H1 (cell line): ENCODE measurements at regions not wholly inside any gene's neighbourhood (a gene's known extent, or its start where the extent isn't known, plus 50 kb on each side); places are given as distances from the start of the nearest gene placed in this dataset.

ENCODE experiments used
- CTCF ChIA-PET: fragments of 300-600 bp; sonication (Branson Sonifier 250); formaldehyde crosslinking; loops from one replicate; lab custom pipeline; 2021; ENCODE audit not compliant: partially characterized antibody; lab: Charles Lee
- POLR2A ChIA-PET: fragments of 300-600 bp; sonication (Branson Sonifier 250); formaldehyde crosslinking; loops from one replicate; lab custom pipeline; 2021; ENCODE audit warnings: inconsistent platforms; ENCODE audit not compliant: partially characterized antibody; lab: Charles Lee
- DNase-seq, 2 experiments: peaks; one replicate each; pipeline versions ENCODE4 v3.0.0 to v3.0.0-alpha.2; 2010 to 2022; ENCODE audit warnings: low spot score in 2 of 2, low read depth in 1 of 2, mixed read lengths in 1 of 2
- FAIRE-seq: peaks from 2 replicates; lab custom pipeline; 2011; peaks lifted over from hg19 to GRCh38; lab: Jason Lieb, UNC
- H2AFZ ChIP-seq: 2 replicates; pipeline ENCODE4 v1.8.1; 2012; ENCODE audit warnings: low read length, inconsistent platforms
- H2AK5ac ChIP-seq: 2 replicates; pipeline ENCODE4 v1.6.1; 2013; ENCODE audit warnings: low read depth, low read length
- H2BK120ac ChIP-seq: replicated peaks from 2 replicates; pipeline ENCODE3; 2013; ENCODE audit warnings: low read depth, low read length, inconsistent platforms
- H2BK12ac ChIP-seq: 2 replicates; pipeline ENCODE4 v1.6.1; 2013; ENCODE audit warnings: low read depth, low read length
- H2BK15ac ChIP-seq: 2 replicates; pipeline ENCODE4 v1.6.1; 2013; ENCODE audit warnings: low read length
- H2BK20ac ChIP-seq: 2 replicates; pipeline ENCODE4 v1.6.1; 2013; ENCODE audit warnings: low read length
- H2BK5ac ChIP-seq: 2 replicates; pipeline ENCODE4 v1.6.1; 2013; ENCODE audit warnings: low read depth, low read length
- H3K14ac ChIP-seq: 2 replicates; pipeline ENCODE4 v1.6.1; 2013; ENCODE audit warnings: inconsistent platforms; ENCODE audit not compliant: insufficient read length
- H3K18ac ChIP-seq: 2 replicates; pipeline ENCODE4 v1.6.1; 2013; ENCODE audit warnings: low read length; ENCODE audit errors: extremely low read depth
- H3K23ac ChIP-seq: 2 replicates; pipeline ENCODE4 v1.6.1; 2013; ENCODE audit warnings: inconsistent platforms; ENCODE audit not compliant: insufficient read length
- H3K23me2 ChIP-seq: 2 replicates; pipeline ENCODE4 v1.6.1; 2013; ENCODE audit warnings: low read depth, low read length
- H3K27ac ChIP-seq: 2 replicates; pipeline ENCODE4 v1.6.1; 2011; ENCODE audit warnings: low read depth, low read length, inconsistent platforms
- H3K27me3 ChIP-seq, 4 experiments: replicated peaks in 1 of 4; 1 replicate in 1 of 4; 2 replicates in 3 of 4; pipeline versions ENCODE4 v1.6.1 to v1.8.1; 2011 to 2013; ENCODE audit warnings: low read length in 3 of 4, mild to moderate bottlenecking in 3 of 4, inconsistent platforms in 2 of 4, mixed read lengths in 2 of 4, moderate library complexity in 1 of 4; ENCODE audit not compliant: control insufficient read depth in 3 of 4, insufficient read depth in 3 of 4; ENCODE audit errors: extremely low read depth in 1 of 4
- H3K36me3 ChIP-seq, 4 experiments: 2 replicates each; pipeline versions ENCODE4 v1.6.1 to v1.8.1; 2011 to 2013; ENCODE audit warnings: mild to moderate bottlenecking in 4 of 4, low read length in 3 of 4, moderate library complexity in 2 of 4, control low read depth in 1 of 4, inconsistent platforms in 1 of 4; ENCODE audit not compliant: insufficient read depth in 4 of 4, control insufficient read depth in 2 of 4
- H3K4ac ChIP-seq: replicated peaks from 2 replicates; pipeline ENCODE3; 2013; ENCODE audit warnings: low read length, low read depth, mixed read lengths, inconsistent platforms; ENCODE audit not compliant: insufficient read length
- H3K4me1 ChIP-seq, 4 experiments: replicated peaks in 1 of 4; 1 replicate in 1 of 4; 2 replicates in 3 of 4; pipeline versions ENCODE4 v1.6.1 to v1.8.1; 2011 to 2013; ENCODE audit warnings: low read length in 3 of 4, inconsistent platforms in 2 of 4, mixed read lengths in 1 of 4; ENCODE audit not compliant: insufficient read depth in 4 of 4, control insufficient read depth in 3 of 4
- H3K4me2 ChIP-seq, 2 experiments: 2 replicates each; pipeline versions ENCODE4 v1.6.1 to v1.8.1; 2011 to 2013; ENCODE audit warnings: low read depth in 2 of 2, low read length in 2 of 2, control low read depth in 1 of 2, inconsistent platforms in 1 of 2, mild to moderate bottlenecking in 1 of 2; ENCODE audit not compliant: insufficient read depth in 1 of 2
- H3K4me3 ChIP-seq, 4 experiments: fragments of 200-600, 300-600 bp in 1 of 4; sonication (generic), shearing (Covaris generic), sonication (Bioruptor Twin) in 1 of 4; 2 replicates each; pipeline versions ENCODE4 v1.5.1 to v1.8.1; 2011 to 2016; ENCODE audit warnings: low read length in 4 of 4, low read depth in 3 of 4, control low read depth in 2 of 4, inconsistent platforms in 2 of 4, mild to moderate bottlenecking in 2 of 4, mixed read lengths in 1 of 4, moderate library complexity in 1 of 4; ENCODE audit not compliant: insufficient read depth in 2 of 4; ENCODE audit errors: extremely low read depth in 1 of 4
- H3K56ac ChIP-seq: replicated peaks from 2 replicates; pipeline ENCODE3; 2013; ENCODE audit warnings: low read depth, mild to moderate bottlenecking, mixed read lengths, low read length, inconsistent platforms; ENCODE audit not compliant: insufficient read length
- H3K79me1 ChIP-seq: 2 replicates; pipeline ENCODE4 v1.6.1; 2013; ENCODE audit warnings: low read depth, low read length, control low read depth
- H3K79me2 ChIP-seq, 2 experiments: 2 replicates each; pipeline versions ENCODE4 v1.6.1 to v1.8.1; 2012 to 2013; ENCODE audit warnings: low read length in 2 of 2, mild to moderate bottlenecking in 2 of 2, inconsistent platforms in 1 of 2; ENCODE audit not compliant: insufficient read depth in 2 of 2, control insufficient read depth in 1 of 2
- H3K9ac ChIP-seq, 4 experiments: replicated peaks in 1 of 4; 1 replicate in 1 of 4; 2 replicates in 3 of 4; pipeline versions ENCODE4 v1.6.1 to v1.8.1; 2011 to 2013; ENCODE audit warnings: low read depth in 3 of 4, low read length in 3 of 4, control low read depth in 2 of 4, mild to moderate bottlenecking in 2 of 4, moderate library complexity in 2 of 4, inconsistent platforms in 1 of 4; ENCODE audit errors: extremely low read depth in 1 of 4
- H3K9me3 ChIP-seq, 2 experiments: 2 replicates each; pipeline versions ENCODE4 v1.6.1 to v1.8.1; 2012 to 2013; ENCODE audit warnings: mild to moderate bottlenecking in 2 of 2, moderate library complexity in 2 of 2, control low read depth in 1 of 2, inconsistent platforms in 1 of 2, low read depth in 1 of 2, low read length in 1 of 2, mixed read lengths in 1 of 2; ENCODE audit not compliant: insufficient read depth in 2 of 2
- H4K20me1 ChIP-seq, 2 experiments: replicated peaks in 1 of 2; 2 replicates each; pipeline versions ENCODE3 to v1.8.1; 2011 to 2013; ENCODE audit warnings: inconsistent platforms in 2 of 2, low read length in 2 of 2, mild to moderate bottlenecking in 1 of 2; ENCODE audit not compliant: insufficient read depth in 2 of 2, control insufficient read depth in 1 of 2
- H4K5ac ChIP-seq: 2 replicates; pipeline ENCODE4 v1.6.1; 2013; ENCODE audit warnings: low read length, low read depth, mixed read lengths, inconsistent platforms; ENCODE audit not compliant: insufficient read length
- H4K8ac ChIP-seq: 2 replicates; pipeline ENCODE4 v1.8.0; 2013; ENCODE audit warnings: mild to moderate bottlenecking, moderate library complexity, low read length, inconsistent platforms; ENCODE audit not compliant: insufficient read depth; ENCODE audit errors: extremely low read depth
- H4K91ac ChIP-seq: replicated peaks from 2 replicates; pipeline ENCODE3; 2013; ENCODE audit warnings: low read length, mixed read lengths, inconsistent platforms; ENCODE audit not compliant: insufficient read length
- ASH2L ChIP-seq: fragments of 200-600, 300-600 bp; sonication (generic); IDR thresholded peaks from one replicate; pipeline ENCODE4 v1.7.1; 2017; ENCODE audit warnings: low read length
- CEBPB ChIP-seq: IDR thresholded peaks from 2 replicates; pipeline ENCODE4 v1.6.1; 2012; ENCODE audit warnings: low read depth, low read length
- RAD21 ChIP-seq, 2 experiments: IDR thresholded peaks in 1 of 2; conservative IDR thresholded peaks in 1 of 2; 2 replicates each; pipeline ENCODE4 v1.6.1; 2011; ENCODE audit warnings: low read depth in 2 of 2, low read length in 2 of 2, improper control_type of control experiment in 1 of 2, inconsistent platforms in 1 of 2, mild to moderate bottlenecking in 1 of 2, moderate library complexity in 1 of 2
- RFX5 ChIP-seq: IDR thresholded peaks from 2 replicates; pipeline ENCODE4 v1.6.1; 2011; ENCODE audit warnings: low read depth, low read length, improper control_type of control experiment, borderline replicate concordance
- WGBS, 2 experiments: shearing (Covaris generic) in 1 of 2; methylation state at CpG; one replicate each; pipeline versions ENCODE4 v1.1.6 to v1.1.7; 2013 to 2015; ENCODE audit warnings: low lambda C conversion rate in 2 of 2, mixed read lengths in 2 of 2, inconsistent platforms in 1 of 2, low coverage in 1 of 2, missing lambda C conversion rate in 1 of 2; ENCODE audit not compliant: insufficient replicate concordance in 2 of 2, insufficient coverage in 1 of 2, insufficient read length in 1 of 2; ENCODE audit errors: extremely low coverage in 1 of 2, missing lambda C conversion rate in 1 of 2; 5-methylcytosine and 5-hydroxymethylcytosine counted together
- TF ChIP-seq, protein P1 (sequence below): IDR thresholded peaks from 2 replicates; pipeline ENCODE4 v1.6.1; 2012; ENCODE audit warnings: inconsistent platforms
- TF ChIP-seq, protein P2 (sequence below), 3 experiments: IDR thresholded peaks; 1 replicate in 2 of 3; 2 replicates in 1 of 3; pipeline versions ENCODE4 v1.5.1 to v1.6.1; 2011; ENCODE audit warnings: low read length in 3 of 3, mild to moderate bottlenecking in 3 of 3, inconsistent platforms in 2 of 3, low read depth in 1 of 3, moderate library complexity in 1 of 3; ENCODE audit not compliant: insufficient read depth in 1 of 3; ENCODE audit errors: control extremely low read depth in 1 of 3

DNA sequence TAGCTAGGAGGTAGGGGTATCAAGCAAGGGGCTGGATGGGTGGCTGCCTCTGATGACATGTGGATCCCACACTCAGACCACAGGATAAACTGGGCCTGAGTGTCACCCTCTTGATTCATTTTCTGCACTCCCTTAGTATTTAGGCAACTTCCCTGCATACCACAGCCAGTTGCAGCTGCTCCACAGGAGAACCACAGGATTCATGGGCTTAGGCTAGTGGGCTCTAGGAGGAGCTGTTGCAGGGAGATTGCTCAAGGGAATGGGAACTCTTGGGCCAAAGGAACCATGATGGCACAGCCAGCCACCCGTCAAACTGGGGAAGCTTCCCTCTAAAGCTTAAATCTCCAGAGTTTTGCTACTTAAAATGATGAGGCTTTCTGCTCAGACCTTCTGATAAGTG, 269.7 kb upstream of the ASIC2 start:
- H2AK5ac ChIP-seq = no peak overlapping the region
- no peak overlapping the region for H3K14ac ChIP-seq
- POLR2A ChIA-PET = no interaction called here
- no peak overlapping the region for H3K18ac ChIP-seq
- H3K9ac ChIP-seq = no peak overlapping the region
- H3K4ac ChIP-seq = no peak overlapping the region
- H3K4me3 ChIP-seq = no peak overlapping the region
- DNase-seq (no peak), FAIRE-seq (peak; percentile 13)
- WGBS, 2 experiments = 94% methylated on average over 1 of the region's 1 CpG; no CpG with 5 or more reads in 1 of the 2 experiments
- no peak overlapping the region for H2BK5ac ChIP-seq
- no peaks in the 10 kb centered on the region for H3K36me3 ChIP-seq
- no peak for TF ChIP-seq ASH2L
- TF ChIP-seq, protein P1, sequence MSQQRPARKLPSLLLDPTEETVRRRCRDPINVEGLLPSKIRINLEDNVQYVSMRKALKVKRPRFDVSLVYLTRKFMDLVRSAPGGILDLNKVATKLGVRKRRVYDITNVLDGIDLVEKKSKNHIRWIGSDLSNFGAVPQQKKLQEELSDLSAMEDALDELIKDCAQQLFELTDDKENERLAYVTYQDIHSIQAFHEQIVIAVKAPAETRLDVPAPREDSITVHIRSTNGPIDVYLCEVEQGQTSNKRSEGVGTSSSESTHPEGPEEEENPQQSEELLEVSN = no peak
- TF ChIP-seq RAD21 (IDR thresholded peaks at IDR 0.05 in 1 of 2, conservative IDR thresholded peaks at IDR 0.05 in 1 of 2; ENCODE audit: low read depth in 2 of 2, low read length in 2 of 2) = peak; percentile 44 to 68
- TF ChIP-seq CEBPB = peak; percentile 46; the same call in 1 of the 2 replicates
- TF ChIP-seq, protein P2, sequence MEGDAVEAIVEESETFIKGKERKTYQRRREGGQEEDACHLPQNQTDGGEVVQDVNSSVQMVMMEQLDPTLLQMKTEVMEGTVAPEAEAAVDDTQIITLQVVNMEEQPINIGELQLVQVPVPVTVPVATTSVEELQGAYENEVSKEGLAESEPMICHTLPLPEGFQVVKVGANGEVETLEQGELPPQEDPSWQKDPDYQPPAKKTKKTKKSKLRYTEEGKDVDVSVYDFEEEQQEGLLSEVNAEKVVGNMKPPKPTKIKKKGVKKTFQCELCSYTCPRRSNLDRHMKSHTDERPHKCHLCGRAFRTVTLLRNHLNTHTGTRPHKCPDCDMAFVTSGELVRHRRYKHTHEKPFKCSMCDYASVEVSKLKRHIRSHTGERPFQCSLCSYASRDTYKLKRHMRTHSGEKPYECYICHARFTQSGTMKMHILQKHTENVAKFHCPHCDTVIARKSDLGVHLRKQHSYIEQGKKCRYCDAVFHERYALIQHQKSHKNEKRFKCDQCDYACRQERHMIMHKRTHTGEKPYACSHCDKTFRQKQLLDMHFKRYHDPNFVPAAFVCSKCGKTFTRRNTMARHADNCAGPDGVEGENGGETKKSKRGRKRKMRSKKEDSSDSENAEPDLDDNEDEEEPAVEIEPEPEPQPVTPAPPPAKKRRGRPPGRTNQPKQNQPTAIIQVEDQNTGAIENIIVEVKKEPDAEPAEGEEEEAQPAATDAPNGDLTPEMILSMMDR (IDR thresholded peaks at IDR 0.05; ENCODE audit: control extremely low read depth in 1 of 3, insufficient read depth in 1 of 3, low read depth in 1 of 3, low read length in 3 of 3) = peak; percentile 24 to 58 (median 53); a peak in 3 of 4 replicates
- no peak for TF ChIP-seq RFX5
- CTCF ChIA-PET = interaction anchor here (0.7 to 3.1 kb wide), 14 partner anchors 10 to 114 kb away, joined by 3 to 26 read pairs (median 4); no protein-coding TSS in a partner anchor
- H3K79me2 ChIP-seq = no peaks in the 10 kb centered on the region
- no peak overlapping the region for H4K5ac ChIP-seq
- H3K23ac ChIP-seq = no peak overlapping the region
- H3K4me2 ChIP-seq = no peak overlapping the region
- H2BK12ac ChIP-seq = no peak overlapping the region
- no peak overlapping the region for H2BK15ac ChIP-seq
- H2BK20ac ChIP-seq = no peak overlapping the region
- H3K4me1 ChIP-seq = no peaks in the 10 kb centered on the region
- no peak overlapping the region for H2AFZ ChIP-seq
- no peak overlapping the region for H4K91ac ChIP-seq
- H3K79me1 ChIP-seq = no peaks in the 10 kb centered on the region
- H3K9me3 ChIP-seq = peaks cover 4 to 6% of the 10 kb centered on the region in 2 experiments; a peak in 2 of 4 replicates
- H3K23me2 ChIP-seq = no peaks in the 10 kb centered on the region
- H2BK120ac ChIP-seq = no peak overlapping the region
- no peaks in the 10 kb centered on the region for H4K20me1 ChIP-seq
- H3K27me3 ChIP-seq = no peaks in the 10 kb centered on the region
- no peak overlapping the region for H3K27ac ChIP-seq
- H3K56ac ChIP-seq = no peak overlapping the region
- H4K8ac ChIP-seq = no peak overlapping the region
